OCI-LY3 (cell line): ENCODE measurements at regions not wholly inside any gene's neighbourhood (a gene's known extent, or its start where the extent isn't known, plus 50 kb on each side); places are given as distances from the start of the nearest gene placed in this dataset.

Experiments used
- H2AFZ ChIP-seq: fragments of 200-600, 300-600 bp; shearing (Covaris generic); 2 replicates; pipeline ENCODE4 v1.6.0; 2014; ENCODE audit warnings: antibody characterized with exemption, low read depth, low read length
- H3K27ac ChIP-seq: fragments of 200-600, 300-600 bp; sonication (generic); 2 replicates; pipeline ENCODE4 v1.5.1; 2014; ENCODE audit warnings: mild to moderate bottlenecking, low read length, moderate library complexity, mixed read lengths
- H3K27me3 ChIP-seq: fragments of 200-600, 300-600 bp; sonication (generic); 2 replicates; pipeline ENCODE4 v1.6.1; 2014; ENCODE audit warnings: low read depth, low read length, mixed read lengths
- H3K36me3 ChIP-seq: fragments of 200-600, 300-600 bp; sonication (generic); replicated peaks from 2 replicates; pipeline ENCODE3; 2014; ENCODE audit warnings: low read depth, low read length, mixed read lengths
- H3K4me1 ChIP-seq: fragments of 300-600, 200-600 bp; sonication (generic); 2 replicates; pipeline ENCODE4 v1.6.1; 2014; ENCODE audit warnings: low read length, mixed read lengths
- H3K4me2 ChIP-seq: fragments of 200-600, 300-600 bp; sonication (generic); 2 replicates; pipeline ENCODE4 v1.6.1; 2014; ENCODE audit warnings: low read length, mixed read lengths
- H3K4me3 ChIP-seq: fragments of 300-600, 200-600 bp; sonication (generic); 2 replicates; pipeline ENCODE4 v1.5.1; 2014; ENCODE audit warnings: antibody characterized with exemption, mild to moderate bottlenecking, low read length, moderate library complexity
- H3K79me2 ChIP-seq: fragments of 300-600, 200-600 bp; shearing (Covaris generic); 2 replicates; pipeline ENCODE4 v1.6.1; 2014; ENCODE audit warnings: mild to moderate bottlenecking, low read length, mixed read lengths
- H3K9ac ChIP-seq: fragments of 300-600, 200-600 bp; shearing (Covaris generic); 2 replicates; pipeline ENCODE4 v1.6.0; 2014; ENCODE audit warnings: mild to moderate bottlenecking, low read length, moderate library complexity
- H3K9me3 ChIP-seq: fragments of 200-600, 300-600 bp; shearing (Covaris generic); 2 replicates; pipeline ENCODE4 v1.6.1; 2014; ENCODE audit warnings: low read length, mixed read lengths; ENCODE audit not compliant: insufficient read depth
- H4K20me1 ChIP-seq: fragments of 200-600, 300-600 bp; sonication (generic); 2 replicates; pipeline ENCODE4 v1.6.1; 2016; ENCODE audit warnings: low read length, mixed read lengths; ENCODE audit not compliant: insufficient read depth
- CTCF ChIP-seq: fragments of 200-600, 300-600 bp; sonication (generic); IDR thresholded peaks from 2 replicates; pipeline ENCODE4 v1.5.1; 2014; ENCODE audit warnings: antibody characterized with exemption, low read length, low read depth
- EZH2phosphoT487 ChIP-seq: fragments of 200-600 bp; shearing (Covaris generic); IDR thresholded peaks from 2 replicates; pipeline ENCODE4 v1.6.1; 2018; ENCODE audit warnings: antibody characterized with exemption, mixed run types, low read depth

GRCh38 chr2:120471166-120471565 is 125.2 kb downstream of the INHBB start:
- Histone ChIP-seq H4K20me1 (no peaks in the 10 kb centered on the region), H3K36me3 (no peaks in the 10 kb centered on the region), H2AFZ (no peak overlapping the region), H3K9me3 (no peaks in the 10 kb centered on the region), H3K4me3 (no peak overlapping the region), H3K4me2 (no peak overlapping the region), H3K27me3 (no peaks in the 10 kb centered on the region; the same call in 1 of the 2 replicates), H3K4me1 (no peaks in the 10 kb centered on the region), H3K79me2 (no peaks in the 10 kb centered on the region), H3K9ac (no peak overlapping the region), H3K27ac (no peak overlapping the region)
- TF ChIP-seq CTCF = no peak
- no peak for TF ChIP-seq EZH2phosphoT487

DNA sequence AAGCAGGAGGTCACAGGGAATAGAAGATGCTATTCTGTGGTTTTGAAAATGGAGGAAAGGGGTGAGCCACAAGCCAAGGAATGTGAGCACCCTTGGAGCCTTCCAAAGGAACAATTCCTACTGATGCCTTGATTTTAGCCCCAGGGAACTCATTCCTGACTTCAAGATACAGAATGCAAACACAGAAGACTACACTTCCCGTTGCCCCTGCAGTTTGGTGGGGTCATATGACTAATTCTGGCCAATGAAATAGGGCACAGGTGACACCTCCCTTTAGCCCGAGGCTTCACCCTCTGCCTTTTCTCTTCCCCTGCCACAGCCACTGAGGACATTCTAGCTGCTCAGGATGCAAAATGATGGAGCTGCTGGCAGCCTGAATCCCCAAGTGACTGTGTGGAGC is 126.1 kb downstream of the INHBB start:
- H3K79me2 ChIP-seq = no peaks in the 10 kb centered on the region
- H3K27ac ChIP-seq = no peak overlapping the region

GRCh38 chr2:120472891-120473309 is 127.0 kb downstream of the INHBB start:
- H3K27me3 ChIP-seq = no peaks in the 10 kb centered on the region; the same call in 1 of the 2 replicates

More for the DNA sequence above, 126.1 kb downstream of the INHBB start:
- Histone ChIP-seq H3K4me3 (no peak overlapping the region), H4K20me1 (no peaks in the 10 kb centered on the region), H3K4me1 (no peaks in the 10 kb centered on the region), H3K27me3 (no peaks in the 10 kb centered on the region; the same call in 1 of the 2 replicates), H3K4me2 (no peak overlapping the region), H3K36me3 (no peaks in the 10 kb centered on the region), H2AFZ (no peak overlapping the region), H3K9me3 (no peaks in the 10 kb centered on the region), H3K9ac (no peak overlapping the region)
- no peak for TF ChIP-seq EZH2phosphoT487
- TF ChIP-seq CTCF = no peak

More at GRCh38 chr2:120472891-120473309, 127.0 kb downstream of the INHBB start:
- Histone ChIP-seq H3K9ac (no peak overlapping the region), H3K79me2 (no peaks in the 10 kb centered on the region), H3K9me3 (no peaks in the 10 kb centered on the region), H4K20me1 (no peaks in the 10 kb centered on the region), H2AFZ (no peak overlapping the region), H3K4me2 (no peak overlapping the region), H3K36me3 (no peaks in the 10 kb centered on the region), H3K4me1 (no peaks in the 10 kb centered on the region), H3K27ac (no peak overlapping the region), H3K4me3 (no peak overlapping the region)
- TF ChIP-seq EZH2phosphoT487 (no peak), CTCF (no peak)
